Caki2 (cell line): ENCODE measurements at regions not wholly inside any gene's neighbourhood (a gene's known extent, or its start where the extent isn't known, plus 50 kb on each side); places are given as distances from the start of the nearest gene placed in this dataset.

Experiments used
- DNase-seq: peaks from one replicate; pipeline ENCODE4 v3.0.0-alpha.2; 2015; ENCODE audit warnings: low read depth
- in situ Hi-C: cut with HindIII; loops from 2 replicates; pipeline ENCODE4 v1.10.0; 2016; ENCODE audit warnings: low sequenced_read_pairs, low pct_unique_long_range_greater_than_20kb, mixed read lengths

DNA sequence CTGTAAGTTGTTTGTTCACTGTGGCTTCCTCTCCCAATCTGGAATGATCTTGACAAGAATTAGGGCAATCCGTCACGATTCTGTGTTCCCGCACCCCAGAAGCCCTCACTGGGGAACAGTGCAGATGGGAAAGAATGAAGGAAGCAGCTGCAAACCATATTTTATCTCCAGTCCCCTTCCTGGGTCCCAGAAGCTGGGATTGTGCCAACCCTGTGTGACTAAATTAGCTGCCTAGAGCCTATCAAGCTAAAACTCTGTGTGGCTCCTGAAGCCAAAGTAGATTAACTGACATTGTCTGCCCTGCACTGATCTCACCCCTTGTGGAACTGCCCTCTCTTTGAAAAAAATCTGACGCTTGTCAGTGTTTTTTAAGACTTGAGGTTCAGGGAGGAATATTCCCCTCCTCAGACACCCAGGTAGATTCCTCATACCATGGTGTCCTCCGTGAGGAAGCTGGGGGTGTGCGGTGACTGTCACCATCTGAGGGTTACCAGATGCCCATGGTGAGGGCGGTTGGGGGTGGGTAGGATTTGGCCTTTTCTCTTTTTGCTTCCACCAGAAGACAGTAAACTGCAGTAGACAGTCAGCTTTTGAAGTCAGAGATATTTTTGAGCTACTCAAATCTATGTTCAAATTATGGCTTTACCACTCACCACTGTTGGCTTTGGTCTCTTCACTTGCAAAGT, 358.3 kb upstream of the TPM1 start:
- in situ Hi-C loops: no loop called here
- DNase-seq: no peak

DNA sequence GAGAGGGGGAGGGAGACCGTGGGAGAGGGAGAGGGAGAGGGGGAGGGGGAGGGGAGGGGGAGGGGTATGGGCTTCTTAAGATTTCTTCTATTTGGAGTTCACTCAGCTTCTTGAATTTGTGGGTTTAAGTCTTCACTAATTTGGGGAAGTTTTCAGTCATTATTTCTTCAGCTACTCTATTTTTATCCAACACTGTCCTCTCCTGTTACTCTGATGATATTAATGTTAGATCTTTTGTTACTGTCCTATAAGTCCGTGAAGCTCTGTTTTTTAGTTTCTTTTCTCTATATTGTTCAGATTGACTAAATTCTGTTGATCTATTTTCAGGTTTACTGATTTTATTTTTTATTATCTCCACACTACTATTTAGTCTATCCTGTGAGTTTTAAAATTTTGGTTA, 351.5 kb upstream of the TPM1 start:
- in situ Hi-C loops: no loop called here
- no peak for DNase-seq

DNA sequence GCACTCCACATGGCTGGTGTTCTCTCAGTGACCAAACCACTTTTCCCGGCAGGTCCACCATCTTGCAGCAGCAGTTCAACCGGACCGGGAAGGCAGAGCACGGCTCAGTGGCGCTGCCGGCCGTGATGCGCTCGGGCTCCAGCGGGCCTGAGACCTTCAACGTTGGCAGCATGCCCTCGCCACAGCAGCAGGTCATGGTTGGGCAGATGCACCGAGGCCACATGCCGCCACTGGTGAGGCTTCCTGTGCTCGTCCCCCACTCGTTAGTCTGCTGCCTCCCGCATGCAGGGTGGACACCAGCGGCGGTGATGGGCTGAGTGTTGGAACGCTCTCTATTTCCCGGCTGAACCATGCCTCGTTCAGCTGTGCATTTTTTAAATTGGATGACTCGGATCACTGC, 344.9 kb upstream of the TPM1 start:
- no peak for DNase-seq
- in situ Hi-C loops: no loop called here

DNA sequence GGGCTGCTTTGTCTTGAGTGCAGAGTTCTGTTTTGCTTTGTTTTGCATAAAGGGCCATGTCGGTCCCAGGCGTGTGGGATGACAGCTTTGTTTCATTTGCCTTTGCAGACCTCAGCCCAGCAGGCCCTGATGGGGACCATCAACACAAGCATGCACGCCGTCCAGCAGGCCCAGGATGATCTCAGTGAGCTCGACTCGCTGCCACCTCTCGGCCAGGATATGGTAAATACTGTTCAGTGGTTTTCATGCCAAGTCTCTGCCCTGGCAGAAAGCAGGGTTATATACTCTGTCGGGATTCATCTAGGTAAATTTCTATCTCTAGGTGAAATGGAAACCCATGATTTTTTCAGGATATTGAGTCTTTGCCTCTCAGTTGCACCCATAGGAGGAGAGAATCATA, 343.9 kb upstream of the TPM1 start:
- DNase-seq: no peak
- in situ Hi-C loops: no loop called here

DNA sequence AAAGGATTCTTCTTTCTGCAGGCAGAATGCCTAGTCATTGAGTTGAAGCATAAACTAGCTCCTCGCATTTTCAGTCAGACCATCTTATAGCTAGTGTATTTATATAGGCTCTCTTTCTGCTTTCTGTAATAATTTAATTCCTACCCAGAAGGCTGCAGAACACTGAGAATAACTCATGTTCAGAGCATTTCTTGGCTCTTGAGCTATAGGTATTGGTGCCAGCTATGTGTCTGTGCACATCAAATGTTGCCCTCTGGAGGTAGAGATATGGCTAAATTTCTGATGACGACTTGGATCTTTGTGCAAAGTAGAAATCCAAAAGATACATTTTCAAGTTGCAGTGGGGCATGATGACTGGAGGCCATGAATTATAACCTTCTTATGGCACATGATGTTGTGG, 336.2 kb upstream of the TPM1 start:
- peak; percentile 12 for DNase-seq
- in situ Hi-C loops: no loop called here

DNA sequence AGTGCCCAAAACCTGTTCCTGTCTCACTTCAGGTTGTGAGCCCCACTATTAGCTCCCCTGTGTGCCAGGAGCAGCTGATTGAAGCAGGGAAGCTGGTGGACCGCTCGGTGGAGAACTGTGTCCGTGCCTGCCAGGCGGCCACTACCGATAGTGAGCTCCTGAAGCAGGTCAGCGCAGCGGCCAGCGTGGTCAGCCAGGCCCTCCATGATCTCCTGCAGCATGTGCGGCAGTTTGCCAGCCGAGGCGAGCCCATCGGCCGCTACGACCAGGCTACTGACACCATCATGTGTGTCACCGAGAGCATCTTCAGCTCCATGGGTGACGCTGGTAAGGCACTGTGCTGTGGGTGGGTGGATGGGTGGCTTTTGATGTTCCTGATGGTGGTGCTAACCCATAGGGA, 334.1 kb upstream of the TPM1 start:
- in situ Hi-C loops: no loop called here
- no peak for DNase-seq

DNA sequence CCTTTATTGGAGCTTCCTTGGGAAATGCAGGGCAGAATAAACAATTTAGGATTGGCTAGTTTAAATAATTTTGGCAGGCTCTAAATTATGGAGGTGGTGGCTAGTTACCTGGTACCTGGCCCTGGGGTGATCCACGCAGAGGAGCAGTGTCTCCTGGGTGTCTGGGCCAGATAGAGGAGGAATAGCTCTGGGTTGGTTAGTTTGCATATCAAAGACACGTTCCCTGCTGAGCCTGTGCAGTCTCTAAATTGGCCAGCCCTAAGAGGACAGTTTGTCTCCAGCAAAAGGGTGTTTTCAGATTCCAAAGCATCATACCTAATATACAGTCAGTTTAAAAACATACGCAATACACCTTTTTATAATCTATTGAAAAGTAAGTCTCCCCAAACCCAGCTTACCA, 333.3 kb upstream of the TPM1 start:
- in situ Hi-C loops: no loop called here

DNA sequence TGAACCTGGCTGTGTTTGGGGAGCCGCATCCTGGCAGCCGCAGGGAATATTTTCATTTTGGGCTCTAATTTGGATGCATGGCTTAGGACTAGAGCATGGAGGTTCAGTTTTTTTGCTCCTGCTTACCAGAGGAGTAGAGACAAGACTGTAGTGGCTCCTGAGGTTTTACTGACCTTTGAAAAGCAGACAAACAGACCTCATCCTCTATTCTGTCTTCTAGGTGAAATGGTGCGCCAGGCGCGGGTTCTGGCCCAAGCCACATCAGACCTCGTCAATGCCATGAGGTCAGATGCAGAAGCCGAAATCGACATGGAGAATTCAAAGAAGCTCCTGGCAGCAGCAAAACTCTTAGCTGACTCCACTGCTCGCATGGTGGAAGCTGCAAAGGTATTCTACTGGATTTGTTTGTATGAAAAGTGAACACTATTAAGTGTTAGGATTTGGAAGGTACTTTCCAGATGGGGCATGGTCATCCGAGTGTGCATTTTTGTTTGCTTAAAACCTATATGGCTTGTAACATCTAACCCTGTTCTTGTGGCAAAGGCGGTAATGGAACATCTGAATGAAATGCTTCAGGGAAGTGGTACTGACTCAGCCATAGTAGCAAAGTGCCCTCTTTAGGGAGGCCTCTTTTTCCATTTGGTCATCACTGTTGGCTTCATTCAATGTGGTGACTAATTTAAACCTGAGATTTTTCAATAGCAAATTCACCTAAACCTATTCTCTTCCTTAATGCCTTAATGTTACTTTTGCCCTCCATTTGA, 330.7 kb upstream of the TPM1 start:
- in situ Hi-C loops: no loop called here
- DNase-seq: peak; percentile 14

More for the DNA sequence above, 333.3 kb upstream of the TPM1 start:
- no peak for DNase-seq

DNA sequence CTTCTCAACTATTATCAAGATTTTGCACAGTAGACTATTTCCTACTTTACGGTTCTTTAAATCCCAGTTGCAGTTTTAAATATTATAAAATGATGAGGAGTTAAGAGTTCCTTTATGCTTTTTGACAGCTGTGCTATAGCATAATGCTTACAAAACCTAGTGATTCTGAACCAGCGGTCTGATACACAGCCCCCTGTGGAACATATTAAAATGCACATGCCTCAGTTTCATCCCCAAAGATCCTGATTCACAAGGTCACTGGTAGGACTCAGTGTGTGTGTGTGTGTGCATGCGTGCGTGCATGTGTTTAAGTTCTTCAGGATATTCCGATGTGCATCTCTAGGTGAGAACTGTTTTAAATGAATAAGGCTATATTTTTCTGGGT, 330.1 kb upstream of the TPM1 start:
- in situ Hi-C loops: no loop called here
- no peak for DNase-seq

DNA sequence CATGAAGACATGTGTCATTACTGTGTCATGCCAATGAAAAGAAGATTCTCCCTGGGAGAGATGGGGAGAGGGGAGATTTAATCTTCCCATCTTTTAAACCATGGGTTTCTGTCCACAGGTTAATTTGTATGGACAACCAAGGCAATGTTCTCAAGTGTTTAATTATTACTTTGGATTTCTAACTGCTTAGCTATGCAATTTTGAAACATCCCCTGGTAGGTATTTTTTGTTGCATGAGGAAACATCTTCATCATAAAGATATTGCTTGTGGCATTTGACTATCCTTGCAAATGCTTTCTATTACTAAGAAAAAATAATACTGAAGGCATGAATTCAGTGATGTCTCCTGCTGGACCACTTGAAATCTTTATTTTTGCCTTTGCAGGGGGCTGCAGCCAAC, 326.6 kb upstream of the TPM1 start:
- in situ Hi-C loops: no loop called here
- no peak for DNase-seq

DNA sequence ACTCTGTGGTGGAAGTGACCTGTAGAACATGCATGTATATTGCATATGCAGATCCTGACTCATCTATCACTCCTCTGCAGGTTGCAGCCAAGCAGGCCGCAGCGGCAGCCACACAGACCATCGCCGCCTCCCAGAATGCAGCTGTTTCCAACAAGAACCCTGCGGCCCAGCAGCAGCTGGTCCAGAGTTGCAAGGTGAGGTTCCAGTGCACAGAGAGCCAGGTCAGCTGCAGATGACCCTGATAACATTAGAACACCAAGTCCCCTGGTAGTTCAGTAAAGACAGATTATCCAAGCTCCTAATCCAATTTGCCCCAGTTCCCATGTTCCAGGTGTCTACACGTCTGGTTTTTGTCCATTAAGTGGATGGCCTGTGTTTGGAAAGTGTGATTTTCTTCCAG, 325.1 kb upstream of the TPM1 start:
- in situ Hi-C loops: no loop called here

DNA sequence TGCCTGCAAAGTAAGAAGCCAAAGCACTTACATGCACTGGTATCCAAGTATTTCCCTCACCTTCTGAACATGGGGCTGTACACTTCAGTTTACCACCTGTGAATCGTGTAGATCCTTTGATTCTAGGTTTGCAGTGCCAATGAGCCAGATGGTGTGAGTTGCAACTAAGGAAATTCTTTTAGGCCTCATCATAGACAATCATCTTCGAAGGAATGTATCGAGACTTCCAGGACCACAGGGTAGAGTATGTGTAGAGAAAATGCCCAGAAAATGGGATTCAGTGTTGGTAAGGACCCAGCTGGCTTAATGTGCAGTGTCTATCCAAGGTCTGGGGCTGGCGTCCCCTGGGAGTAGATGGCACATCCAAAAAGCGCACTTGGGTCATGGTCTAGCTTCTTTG, 323.2 kb upstream of the TPM1 start:
- in situ Hi-C loops: no loop called here
- no peak for DNase-seq

More for the DNA sequence above, 325.1 kb upstream of the TPM1 start:
- DNase-seq: no peak

DNA sequence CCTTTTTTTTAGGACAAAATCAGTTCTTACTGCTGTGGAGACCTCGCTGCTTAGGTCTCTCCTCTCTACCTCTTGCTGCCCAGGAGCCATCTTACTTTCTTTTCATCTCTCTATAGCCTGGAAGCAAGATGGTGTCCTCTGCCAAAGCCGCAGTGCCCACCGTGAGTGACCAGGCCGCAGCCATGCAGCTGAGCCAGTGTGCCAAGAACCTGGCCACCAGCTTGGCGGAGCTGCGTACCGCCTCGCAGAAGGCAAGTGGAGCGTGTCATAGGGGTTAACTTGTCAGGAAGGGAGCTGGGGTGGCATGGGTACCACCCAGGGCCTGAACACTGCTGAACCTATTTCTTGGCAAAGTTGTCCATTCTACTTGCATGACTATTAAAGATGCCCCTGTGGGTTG, 320.3 kb upstream of the TPM1 start:
- in situ Hi-C loops: no loop called here
- no peak for DNase-seq

DNA sequence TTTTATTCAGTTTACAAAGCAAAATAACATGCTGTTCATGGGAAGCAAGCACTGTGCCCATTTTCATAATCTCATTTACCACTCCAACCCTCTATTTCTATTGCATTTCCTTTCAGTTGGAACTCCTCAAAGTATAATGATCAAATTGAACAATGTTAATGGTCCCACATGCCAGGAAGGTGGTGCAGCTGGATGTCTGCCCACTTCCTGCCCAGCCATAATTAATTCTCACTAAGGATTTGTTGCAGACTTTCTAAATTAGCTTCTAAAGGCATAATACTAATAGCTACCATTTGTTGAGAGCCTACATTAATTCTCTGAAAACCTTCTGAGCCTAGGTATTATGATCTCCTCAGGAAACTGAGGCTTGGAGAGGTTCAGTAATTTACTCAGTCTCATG, 316.1 kb upstream of the TPM1 start:
- DNase-seq: no peak
- in situ Hi-C loops: no loop called here

DNA sequence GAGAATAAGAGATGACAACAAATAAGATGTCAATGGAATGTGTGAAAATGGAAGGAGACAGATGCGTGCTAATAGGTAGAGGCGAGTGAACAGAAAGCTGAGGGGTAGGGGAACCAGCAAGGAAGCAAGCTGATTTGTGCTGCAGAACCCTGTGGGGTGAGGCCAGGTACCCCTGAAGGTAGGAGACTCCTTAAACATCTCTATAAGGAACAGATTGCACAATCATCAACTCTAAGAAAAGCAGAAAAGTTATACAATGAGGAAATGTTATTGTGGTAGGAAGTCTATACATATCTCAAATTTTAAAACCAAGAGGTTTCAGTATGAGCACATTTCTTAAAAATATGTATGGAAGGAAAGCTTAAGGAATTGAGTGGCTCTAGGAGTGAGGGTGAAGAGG, 315.0 kb upstream of the TPM1 start:
- in situ Hi-C loops: no loop called here
- no peak for DNase-seq

DNA sequence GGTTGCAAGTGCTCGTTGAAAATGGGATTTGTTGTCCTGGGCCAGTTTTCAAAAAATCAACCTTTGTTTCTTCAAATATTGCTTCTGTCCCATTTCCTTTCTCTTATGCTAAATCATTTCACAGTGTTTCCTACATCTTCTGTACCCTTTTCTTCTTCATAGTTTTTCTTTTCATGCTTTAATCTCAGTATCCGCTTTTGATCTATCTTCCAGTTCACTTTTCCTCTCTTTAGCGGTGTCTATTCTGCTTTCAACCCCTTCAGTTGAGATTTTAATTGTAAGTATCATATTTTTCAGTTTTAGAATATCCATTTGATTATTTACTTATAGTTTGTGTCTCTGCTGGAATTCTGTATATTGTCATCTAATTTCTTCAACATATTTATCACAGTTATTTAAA, 311.7 kb upstream of the TPM1 start:
- no peak for DNase-seq
- in situ Hi-C loops: no loop called here

DNA sequence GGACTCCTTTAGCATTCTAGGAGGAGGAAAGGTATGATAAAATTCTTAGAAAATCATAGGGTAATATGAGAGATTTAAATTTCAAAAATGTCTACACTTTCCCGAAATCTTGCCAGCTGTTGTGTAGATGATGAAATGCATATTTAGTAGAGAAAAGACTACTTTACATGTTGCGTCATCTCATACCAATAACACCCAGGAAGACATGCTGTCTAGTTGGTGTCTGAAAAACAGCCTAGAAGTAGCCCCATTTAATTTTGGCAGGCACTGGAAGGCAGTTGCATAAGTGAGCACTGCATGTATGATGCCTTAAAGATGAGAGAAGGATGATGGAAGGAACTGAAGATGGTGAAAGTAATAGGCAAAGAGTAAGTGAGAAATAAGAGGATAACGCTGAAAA, 310.5 kb upstream of the TPM1 start:
- in situ Hi-C loops: no loop called here
- DNase-seq: no peak

DNA sequence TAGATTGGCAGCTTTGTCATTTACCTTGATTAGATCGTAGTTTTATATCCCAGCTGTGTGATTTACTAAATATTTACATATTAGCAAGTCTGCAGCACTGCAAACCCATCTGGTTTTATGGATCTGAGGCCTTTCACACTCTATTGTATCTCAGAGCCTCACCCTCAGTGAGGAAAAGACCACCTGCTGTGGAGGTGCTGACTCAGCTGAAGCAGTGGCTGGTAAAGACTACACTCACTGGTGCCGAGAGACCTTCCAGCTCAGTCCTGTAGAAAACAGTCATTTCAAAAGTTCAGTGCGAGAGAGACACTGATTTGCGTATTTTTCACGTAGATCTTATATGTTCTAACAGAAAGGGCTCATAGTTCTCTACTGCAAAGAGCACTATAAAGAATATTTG, 307.8 kb upstream of the TPM1 start:
- in situ Hi-C loops: no loop called here
- no peak for DNase-seq

DNA sequence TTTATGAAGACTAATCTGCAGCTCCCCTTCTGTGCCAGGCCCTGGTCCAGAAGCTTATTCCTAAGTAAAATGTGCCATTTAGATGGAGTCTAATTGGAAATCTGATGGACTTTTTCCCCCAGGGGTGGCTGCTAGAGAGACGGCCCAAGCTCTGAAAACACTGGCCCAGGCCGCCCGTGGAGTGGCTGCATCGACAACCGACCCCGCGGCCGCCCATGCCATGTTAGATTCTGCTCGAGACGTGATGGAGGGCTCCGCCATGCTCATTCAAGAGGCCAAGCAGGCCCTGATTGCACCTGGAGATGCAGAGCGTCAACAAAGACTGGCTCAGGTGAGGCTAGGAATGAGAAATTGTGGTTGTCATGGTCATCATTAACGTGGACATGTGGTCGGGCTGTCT, 305.8 kb upstream of the TPM1 start:
- in situ Hi-C loops: no loop called here
- DNase-seq: no peak

DNA sequence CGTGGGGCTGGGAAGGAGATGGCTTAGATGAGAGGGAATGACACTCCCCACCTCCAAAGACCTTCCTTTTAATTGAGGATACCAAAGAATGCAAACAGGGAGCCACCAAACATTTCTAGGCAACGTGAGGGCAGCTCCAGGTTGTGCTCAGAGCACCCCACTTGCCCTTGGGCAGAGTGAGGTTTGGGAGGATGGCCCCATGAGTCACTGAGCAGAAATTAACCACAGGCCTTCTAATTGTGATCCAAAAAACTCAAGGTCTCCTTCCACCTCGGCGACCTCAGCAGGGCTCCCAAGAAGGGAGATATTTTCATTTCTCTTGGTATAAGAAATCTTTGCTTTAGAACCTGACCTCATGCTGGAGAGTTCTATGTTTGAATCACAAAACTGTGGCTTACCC, 305.0 kb upstream of the TPM1 start:
- DNase-seq: no peak

More for the DNA sequence above, 305.0 kb upstream of the TPM1 start:
- in situ Hi-C loops: no loop called here
